ENCODE measurements at regions not wholly inside any gene's neighbourhood (a gene's known extent, or its start where the extent isn't known, plus 50 kb on each side); places are given as distances from the start of the nearest gene placed in this dataset.

- TF ChIP-seq CTCF (IDR thresholded peaks at IDR 0.05) (no peak), POLR2A (IDR thresholded peaks at IDR 0.05) (no peak), POLR2AphosphoS5 (IDR thresholded peaks at IDR 0.05) (no peak)
Observed at GRCh38 chr12:88781909-88782308, 201.6 kb upstream of the KITLG start.

Measured in gastroesophageal sphincter (tissue), 3 donors.